HG03097 (cell line): ENCODE measurements at regions not wholly inside any gene's neighbourhood (a gene's known extent, or its start where the extent isn't known, plus 50 kb on each side); places are given as distances from the start of the nearest gene placed in this dataset.

Source experiments
- ATAC-seq: cut with Tn5 transposase; IDR thresholded peaks from one replicate; pipeline ENCODE4 v1.9.1; 2021; ENCODE audit not compliant: unreplicated experiment, low FRiP score

- ATAC-seq, result no peak
Measured at GRCh38 chr2:117693154-117693553, 121.3 kb upstream of the DDX18 start.

- ATAC-seq, result no peak
Measured at GRCh38 chr2:117693651-117694050, 120.8 kb upstream of the DDX18 start.

- no peak for ATAC-seq
Measured at GRCh38 chr2:117698287-117698686, 116.2 kb upstream of the DDX18 start.

- ATAC-seq, result no peak
Measured at GRCh38 chr2:117698819-117699218, 115.7 kb upstream of the DDX18 start.

- ATAC-seq, result no peak
Measured at GRCh38 chr2:117700471-117700870, 114.0 kb upstream of the DDX18 start.

GRCh38 chr2:117701365-117701764 is 113.1 kb upstream of the DDX18 start:
- ATAC-seq, result no peak

- no peak for ATAC-seq
Measured at GRCh38 chr2:117702098-117702497, 112.4 kb upstream of the DDX18 start.

GRCh38 chr2:117703858-117704257 is 110.6 kb upstream of the DDX18 start:
- no peak for ATAC-seq

- no peak for ATAC-seq
Measured at GRCh38 chr2:117704818-117705217, 109.7 kb upstream of the DDX18 start.

GRCh38 chr2:117707874-117708273 is 106.6 kb upstream of the DDX18 start:
- no peak for ATAC-seq

- no peak for ATAC-seq
Measured at GRCh38 chr2:117712684-117713083, 101.8 kb upstream of the DDX18 start.

- no peak for ATAC-seq
Measured at GRCh38 chr2:117714110-117714509, 100.4 kb upstream of the DDX18 start.

GRCh38 chr2:117714745-117715417 is 99.6 kb upstream of the DDX18 start:
- no peak for ATAC-seq

- no peak for ATAC-seq
Measured at GRCh38 chr2:117716505-117716904, 98.0 kb upstream of the DDX18 start.

- no peak for ATAC-seq
Measured at GRCh38 chr2:117717072-117717471, 97.4 kb upstream of the DDX18 start.

GRCh38 chr2:117718048-117718447 is 96.4 kb upstream of the DDX18 start:
- ATAC-seq, result no peak

- no peak for ATAC-seq
Measured at GRCh38 chr2:117720765-117721164, 93.7 kb upstream of the DDX18 start.

GRCh38 chr2:117723483-117723882 is 91.0 kb upstream of the DDX18 start:
- ATAC-seq, result no peak

- no peak for ATAC-seq
Measured at GRCh38 chr2:117723888-117724434, 90.5 kb upstream of the DDX18 start.

GRCh38 chr2:117726747-117727146 is 87.7 kb upstream of the DDX18 start:
- ATAC-seq, result no peak

GRCh38 chr2:117737846-117738245 is 76.6 kb upstream of the DDX18 start:
- ATAC-seq, result no peak

GRCh38 chr2:117738991-117739839 is 75.3 kb upstream of the DDX18 start:
- ATAC-seq, result no peak
